ENCODE measurements at regions not wholly inside any gene's neighbourhood (a gene's known extent, or its start where the extent isn't known, plus 50 kb on each side); places are given as distances from the start of the nearest gene placed in this dataset.
"Not testable (repeated sequence)": the region's sequence is repeated elsewhere in the genome, so short reads cannot be mapped to it uniquely, and the experiment has no call there.

- no peak for DNase-seq
Measured at GRCh38 chr3:76203578-76203977, 418.2 kb upstream of the ZNF717 start.

- DNase-seq: no peak
Measured at GRCh38 chr3:76206346-76206745, 421.0 kb upstream of the ZNF717 start.

GRCh38 chr3:76212679-76213078, 427.3 kb upstream of the ZNF717 start:
- no peak for DNase-seq

GRCh38 chr3:76222201-76222600, 436.9 kb upstream of the ZNF717 start:
- DNase-seq: no peak

- no peak for DNase-seq
Measured at GRCh38 chr3:76231258-76231657, 445.9 kb upstream of the ZNF717 start.

GRCh38 chr3:76242886-76243753, 457.8 kb upstream of the ZNF717 start:
- DNase-seq: no peak

GRCh38 chr3:76245073-76245472, 459.7 kb upstream of the ZNF717 start:
- peak; percentile 15 for DNase-seq

- DNase-seq: no peak
Measured at GRCh38 chr3:76245622-76246021, 460.3 kb upstream of the ZNF717 start.

GRCh38 chr3:76264496-76264895, 479.1 kb upstream of the ZNF717 start:
- DNase-seq: no peak

GRCh38 chr3:76264911-76265310, 479.6 kb upstream of the ZNF717 start:
- no peak for DNase-seq

- no peak for DNase-seq
Measured at GRCh38 chr3:76266511-76266910, 481.2 kb upstream of the ZNF717 start.

GRCh38 chr3:76267851-76268380, 482.6 kb upstream of the ZNF717 start:
- no peak for DNase-seq

- no peak for DNase-seq
Measured at GRCh38 chr3:76293856-76294255, 508.5 kb upstream of the ZNF717 start.

- DNase-seq: no peak
Measured at GRCh38 chr3:76300746-76301145, 515.4 kb upstream of the ZNF717 start.

- peak; percentile 35 for DNase-seq
Measured at GRCh38 chr3:76307556-76307955, 522.2 kb upstream of the ZNF717 start.

GRCh38 chr3:76308541-76308940, 523.2 kb upstream of the ZNF717 start:
- DNase-seq: peak; percentile 9

GRCh38 chr3:76310089-76310488, 524.7 kb upstream of the ZNF717 start:
- DNase-seq: no peak

GRCh38 chr3:76310667-76311066, 525.3 kb upstream of the ZNF717 start:
- DNase-seq: no peak

- DNase-seq: no peak
Measured at GRCh38 chr3:76311941-76312340, 526.6 kb upstream of the ZNF717 start.

- not testable (repeated sequence) for DNase-seq
Measured at GRCh38 chr3:76315906-76316305, 530.6 kb upstream of the ZNF717 start.

- DNase-seq: no peak
Measured at GRCh38 chr3:76321614-76322013, 536.3 kb upstream of the ZNF717 start.

GRCh38 chr3:76324101-76324500, 538.8 kb upstream of the ZNF717 start:
- no peak for DNase-seq

GRCh38 chr3:76345878-76346277, 560.5 kb upstream of the ZNF717 start:
- DNase-seq: no peak

- DNase-seq: no peak
Measured at GRCh38 chr3:76346690-76347089, 561.3 kb upstream of the ZNF717 start.

All from fibroblast of skin of scalp (primary cell).